ENCODE measurements at regions not wholly inside any gene's neighbourhood (a gene's known extent, or its start where the extent isn't known, plus 50 kb on each side); places are given as distances from the start of the nearest gene placed in this dataset.

- H3K4me3 ChIP-seq = no peak overlapping the region
- H3K27ac ChIP-seq = no peak overlapping the region
- H3K36me3 ChIP-seq = no peaks in the 10 kb centered on the region
- intact Hi-C loops (cut with DNase I) = no loop called here
- H3K9me3 ChIP-seq = no peaks in the 10 kb centered on the region
- no peak for DNase-seq (ENCODE audit: low spot score)
- no peaks in the 10 kb centered on the region for H3K27me3 ChIP-seq (replicated peaks; ENCODE audit: insufficient read depth)
- WGBS = 88% methylated on average over 7 of the region's 7 CpGs
- TF ChIP-seq, protein P1, sequence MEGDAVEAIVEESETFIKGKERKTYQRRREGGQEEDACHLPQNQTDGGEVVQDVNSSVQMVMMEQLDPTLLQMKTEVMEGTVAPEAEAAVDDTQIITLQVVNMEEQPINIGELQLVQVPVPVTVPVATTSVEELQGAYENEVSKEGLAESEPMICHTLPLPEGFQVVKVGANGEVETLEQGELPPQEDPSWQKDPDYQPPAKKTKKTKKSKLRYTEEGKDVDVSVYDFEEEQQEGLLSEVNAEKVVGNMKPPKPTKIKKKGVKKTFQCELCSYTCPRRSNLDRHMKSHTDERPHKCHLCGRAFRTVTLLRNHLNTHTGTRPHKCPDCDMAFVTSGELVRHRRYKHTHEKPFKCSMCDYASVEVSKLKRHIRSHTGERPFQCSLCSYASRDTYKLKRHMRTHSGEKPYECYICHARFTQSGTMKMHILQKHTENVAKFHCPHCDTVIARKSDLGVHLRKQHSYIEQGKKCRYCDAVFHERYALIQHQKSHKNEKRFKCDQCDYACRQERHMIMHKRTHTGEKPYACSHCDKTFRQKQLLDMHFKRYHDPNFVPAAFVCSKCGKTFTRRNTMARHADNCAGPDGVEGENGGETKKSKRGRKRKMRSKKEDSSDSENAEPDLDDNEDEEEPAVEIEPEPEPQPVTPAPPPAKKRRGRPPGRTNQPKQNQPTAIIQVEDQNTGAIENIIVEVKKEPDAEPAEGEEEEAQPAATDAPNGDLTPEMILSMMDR (IDR thresholded peaks at IDR 0.05) = no peak
- no peak for TF ChIP-seq POLR2AphosphoS5 (IDR thresholded peaks at IDR 0.05)
- TF ChIP-seq POLR2A (IDR thresholded peaks at IDR 0.05) = no peak
- H3K4me1 ChIP-seq (replicated peaks) = no peaks in the 10 kb centered on the region
These were observed 194.3 kb downstream of the PALM2AKAP2 start for GRCh38 chr9:109974143-109974917.

- Histone ChIP-seq H3K4me1 (replicated peaks) (no peaks in the 10 kb centered on the region), H3K27ac (no peak overlapping the region), H3K27me3 (replicated peaks; ENCODE audit: insufficient read depth) (no peaks in the 10 kb centered on the region), H3K36me3 (no peaks in the 10 kb centered on the region), H3K9me3 (no peaks in the 10 kb centered on the region), H3K4me3 (no peak overlapping the region)
- 93% methylated on average over 4 of the region's 4 CpGs for WGBS
- intact Hi-C loops (cut with DNase I) = no loop called here
- TF ChIP-seq, protein P1 (IDR thresholded peaks at IDR 0.05) = no peak
- no peak for TF ChIP-seq POLR2A (IDR thresholded peaks at IDR 0.05)
- TF ChIP-seq POLR2AphosphoS5 (IDR thresholded peaks at IDR 0.05) = no peak
- DNase-seq (ENCODE audit: low spot score) = no peak
These were observed 194.9 kb downstream of the PALM2AKAP2 start for GRCh38 chr9:109974918-109975276.

GRCh38 chr9:109975574-109976295 lies 195.7 kb downstream of the PALM2AKAP2 start:
- Histone ChIP-seq H3K27ac (no peak overlapping the region), H3K36me3 (no peaks in the 10 kb centered on the region), H3K9me3 (no peaks in the 10 kb centered on the region), H3K4me1 (replicated peaks) (no peaks in the 10 kb centered on the region), H3K4me3 (no peak overlapping the region), H3K27me3 (replicated peaks; ENCODE audit: insufficient read depth) (no peaks in the 10 kb centered on the region)
- intact Hi-C loops (cut with DNase I) = no loop called here
- TF ChIP-seq POLR2A (IDR thresholded peaks at IDR 0.05) (no peak), POLR2AphosphoS5 (IDR thresholded peaks at IDR 0.05) (no peak)
- TF ChIP-seq, protein P1 (IDR thresholded peaks at IDR 0.05) = no peak
- no peak for DNase-seq (ENCODE audit: low spot score)
- WGBS = 78% methylated on average over 5 of the region's 5 CpGs

DNA sequence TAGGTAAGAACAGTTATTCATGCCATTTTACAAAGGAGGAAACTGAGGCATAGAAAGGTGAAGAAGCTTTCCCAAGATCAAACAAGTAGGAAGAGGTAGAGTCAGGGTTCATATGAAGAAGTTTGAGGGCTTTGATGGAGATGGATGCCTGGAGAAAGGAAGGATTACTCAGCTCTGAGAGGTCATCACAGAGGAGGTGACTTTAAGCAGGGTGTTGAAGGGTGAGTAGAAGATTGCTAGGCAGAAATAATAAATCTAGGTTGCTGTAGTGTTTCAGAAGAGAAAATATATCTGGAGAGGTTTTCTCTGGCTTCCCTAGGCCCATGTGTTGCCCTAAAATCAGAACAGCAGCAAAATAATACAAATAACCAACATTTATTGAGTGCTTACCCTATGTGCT lies 196.3 kb downstream of the PALM2AKAP2 start:
- no peak overlapping the region for H3K27ac ChIP-seq
- no peaks in the 10 kb centered on the region for H3K36me3 ChIP-seq
- no peak overlapping the region for H3K4me3 ChIP-seq
- no peaks in the 10 kb centered on the region for H3K27me3 ChIP-seq (replicated peaks; ENCODE audit: insufficient read depth)
- no peaks in the 10 kb centered on the region for H3K9me3 ChIP-seq
- no peaks in the 10 kb centered on the region for H3K4me1 ChIP-seq (replicated peaks)
- no peak for TF ChIP-seq POLR2A (IDR thresholded peaks at IDR 0.05)
- TF ChIP-seq, protein P1 (IDR thresholded peaks at IDR 0.05) = no peak
- TF ChIP-seq POLR2AphosphoS5 (IDR thresholded peaks at IDR 0.05) = no peak
- intact Hi-C loops (cut with DNase I) = no loop called here
- DNase-seq (ENCODE audit: low spot score) = no peak

DNA sequence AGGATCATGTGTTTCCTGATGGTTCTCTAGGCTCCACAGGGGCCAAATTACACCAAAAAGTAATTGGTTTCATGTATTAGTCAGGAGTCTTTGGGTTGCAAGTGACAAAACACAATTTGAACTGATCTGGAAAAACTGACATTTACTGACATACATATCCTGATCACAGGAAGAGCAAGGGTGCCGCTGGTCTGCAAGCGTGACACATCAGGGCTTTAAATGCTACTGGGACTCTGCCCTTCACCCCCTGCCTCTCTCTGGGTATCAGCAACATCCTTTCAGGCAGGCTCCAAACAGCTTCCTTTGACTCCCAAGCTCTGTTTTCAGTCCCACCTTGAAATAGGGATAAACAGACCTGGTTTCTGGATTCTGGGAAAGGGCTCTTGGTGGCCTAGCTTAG lies 197.5 kb downstream of the PALM2AKAP2 start:
- no peaks in the 10 kb centered on the region for H3K4me1 ChIP-seq (replicated peaks)
- H3K4me3 ChIP-seq = no peak overlapping the region
- DNase-seq (ENCODE audit: low spot score) = no peak
- intact Hi-C loops (cut with DNase I) = no loop called here
- H3K27ac ChIP-seq = no peak overlapping the region
- no peaks in the 10 kb centered on the region for H3K27me3 ChIP-seq (replicated peaks; ENCODE audit: insufficient read depth)
- H3K36me3 ChIP-seq = no peaks in the 10 kb centered on the region
- H3K9me3 ChIP-seq = no peaks in the 10 kb centered on the region
- WGBS = 89% methylated on average over 2 of the region's 2 CpGs
- TF ChIP-seq POLR2AphosphoS5 (IDR thresholded peaks at IDR 0.05) (no peak), POLR2A (IDR thresholded peaks at IDR 0.05) (no peak)
- TF ChIP-seq, protein P1 (IDR thresholded peaks at IDR 0.05) = no peak
